ENCODE measurements at regions not wholly inside any gene's neighbourhood (a gene's known extent, or its start where the extent isn't known, plus 50 kb on each side); places are given as distances from the start of the nearest gene placed in this dataset.

DNA sequence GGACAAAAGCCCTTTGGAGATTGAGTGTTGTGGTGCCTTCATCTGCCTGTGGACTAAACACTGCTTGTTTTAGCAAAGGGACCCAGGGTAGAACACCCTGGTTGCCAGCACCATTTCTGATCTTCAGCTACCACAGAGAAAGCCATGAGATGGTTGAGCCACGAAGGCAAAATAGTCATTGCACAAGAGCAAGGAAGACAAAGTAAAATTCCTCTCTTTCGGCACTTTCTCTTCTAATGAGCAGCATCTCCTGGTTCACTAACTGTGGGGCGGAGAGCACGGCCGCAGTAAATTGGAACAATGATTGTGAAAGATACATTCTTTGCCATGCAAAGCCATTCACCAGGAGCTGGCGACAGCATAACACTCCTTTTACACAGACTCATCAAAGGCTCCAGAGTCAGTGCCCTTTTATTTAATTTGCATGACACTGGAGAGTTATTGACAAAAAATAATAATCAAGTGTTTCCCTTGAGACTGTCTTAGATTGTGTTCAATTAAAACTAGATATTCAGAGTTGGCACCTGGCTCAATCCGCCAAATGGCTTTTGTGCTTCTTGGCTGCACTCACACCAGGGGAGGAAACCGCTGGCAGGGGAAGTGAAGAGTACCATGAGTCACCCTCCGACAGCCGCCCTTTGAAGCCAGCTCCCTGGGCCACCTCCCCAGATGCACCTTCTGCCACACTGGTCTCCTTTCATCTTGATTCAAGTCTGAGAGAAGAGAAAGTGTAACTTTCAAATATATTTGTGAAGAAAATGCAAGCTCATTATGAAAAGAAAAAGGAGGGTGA is 100.5 kb upstream of the MEIS1 start:
- H3K4me1 ChIP-seq (ENCODE audit: control insufficient read depth, insufficient read depth, low read length), result no peaks in the 10 kb centered on the region; the same call in 1 of the 2 replicates
- H3K36me3 ChIP-seq (ENCODE audit: control insufficient read depth, insufficient read depth, low read length), result no peaks in the 10 kb centered on the region
- ChIA-PET CTCF (no interaction called here), POLR2A (no interaction called here)
- BruUV-seq (replicated peaks), result no TSS peak
- ATAC-seq (no peak; the same call in 1 of the 2 replicates), DNase-seq (ENCODE audit: low read depth, low spot score) (no peak)
- in situ Hi-C loops (cut with HindIII; ENCODE audit: low pct_unique_long_range_greater_than_20kb, low sequenced_read_pairs), result no loop called here
- no peak overlapping the region for H3K27ac ChIP-seq (ENCODE audit: low read length)
- H3K27me3 ChIP-seq (ENCODE audit: control insufficient read depth, insufficient read depth, low read length), result no peaks in the 10 kb centered on the region; the same call in 1 of the 2 replicates
- intact Hi-C loops (cut with micrococcal nuclease; ENCODE audit: unreplicated experiment), result no loop called here
- H3K9me3 ChIP-seq (ENCODE audit: control insufficient read depth, insufficient read depth, low read depth, low read length), result no peaks in the 10 kb centered on the region
- TF ChIP-seq POLR2AphosphoS5 (IDR thresholded peaks at IDR 0.05; ENCODE audit: low read depth, low read length) (no peak), TCF7L2 (IDR thresholded peaks at IDR 0.05; ENCODE audit: low read depth, low read length) (peak; percentile 76)
- TF ChIP-seq, protein P1, sequence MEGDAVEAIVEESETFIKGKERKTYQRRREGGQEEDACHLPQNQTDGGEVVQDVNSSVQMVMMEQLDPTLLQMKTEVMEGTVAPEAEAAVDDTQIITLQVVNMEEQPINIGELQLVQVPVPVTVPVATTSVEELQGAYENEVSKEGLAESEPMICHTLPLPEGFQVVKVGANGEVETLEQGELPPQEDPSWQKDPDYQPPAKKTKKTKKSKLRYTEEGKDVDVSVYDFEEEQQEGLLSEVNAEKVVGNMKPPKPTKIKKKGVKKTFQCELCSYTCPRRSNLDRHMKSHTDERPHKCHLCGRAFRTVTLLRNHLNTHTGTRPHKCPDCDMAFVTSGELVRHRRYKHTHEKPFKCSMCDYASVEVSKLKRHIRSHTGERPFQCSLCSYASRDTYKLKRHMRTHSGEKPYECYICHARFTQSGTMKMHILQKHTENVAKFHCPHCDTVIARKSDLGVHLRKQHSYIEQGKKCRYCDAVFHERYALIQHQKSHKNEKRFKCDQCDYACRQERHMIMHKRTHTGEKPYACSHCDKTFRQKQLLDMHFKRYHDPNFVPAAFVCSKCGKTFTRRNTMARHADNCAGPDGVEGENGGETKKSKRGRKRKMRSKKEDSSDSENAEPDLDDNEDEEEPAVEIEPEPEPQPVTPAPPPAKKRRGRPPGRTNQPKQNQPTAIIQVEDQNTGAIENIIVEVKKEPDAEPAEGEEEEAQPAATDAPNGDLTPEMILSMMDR (IDR thresholded peaks at IDR 0.05), result no peak
- H3K4me3 ChIP-seq (ENCODE audit: low read depth in 2 of 2, low read length in 2 of 2), result no peak overlapping the region

DNA sequence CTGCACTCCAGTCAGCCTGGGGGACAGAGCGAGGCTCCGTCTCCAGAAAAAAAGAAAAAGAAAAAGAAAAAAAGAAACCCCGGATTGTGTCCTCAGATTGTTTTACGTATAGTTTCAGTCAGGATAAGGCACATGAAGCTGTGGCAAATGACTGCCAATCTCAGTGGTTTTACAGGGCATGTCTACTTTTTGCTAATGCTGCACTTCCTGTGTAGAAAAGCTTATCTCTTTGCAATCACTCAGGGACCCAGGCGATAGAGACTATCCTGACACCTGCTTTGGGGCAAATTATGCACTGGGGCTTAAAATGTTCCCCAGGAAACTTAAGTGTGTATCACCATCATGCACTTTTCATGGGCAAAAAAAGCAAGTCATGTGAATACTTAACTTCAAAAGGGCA is 103.7 kb upstream of the MEIS1 start:
- intact Hi-C loops (cut with micrococcal nuclease; ENCODE audit: unreplicated experiment) (no loop called here), in situ Hi-C loops (cut with HindIII; ENCODE audit: low pct_unique_long_range_greater_than_20kb, low sequenced_read_pairs) (no loop called here)
- Histone ChIP-seq H3K4me1 (ENCODE audit: control insufficient read depth, insufficient read depth, low read length) (no peaks in the 10 kb centered on the region; the same call in 1 of the 2 replicates), H3K4me3 (ENCODE audit: low read depth in 2 of 2, low read length in 2 of 2) (no peak overlapping the region), H3K27ac (ENCODE audit: low read length) (no peak overlapping the region), H3K9me3 (ENCODE audit: control insufficient read depth, insufficient read depth, low read depth, low read length) (no peaks in the 10 kb centered on the region), H3K36me3 (ENCODE audit: control insufficient read depth, insufficient read depth, low read length) (no peaks in the 10 kb centered on the region), H3K27me3 (ENCODE audit: control insufficient read depth, insufficient read depth, low read length) (peaks cover 2% of the 10 kb centered on the region; the same call in 1 of the 2 replicates)
- ChIA-PET CTCF (no interaction called here), POLR2A (no interaction called here)
- DNase-seq (ENCODE audit: low read depth, low spot score) (no peak), ATAC-seq (no peak)
- no TSS peak for BruUV-seq (replicated peaks)
- TF ChIP-seq POLR2AphosphoS5 (IDR thresholded peaks at IDR 0.05; ENCODE audit: low read depth, low read length) (no peak), SIN3A (IDR thresholded peaks at IDR 0.05; ENCODE audit: borderline replicate concordance, insufficient read depth, low read depth, low read length) (no peak), TCF7L2 (IDR thresholded peaks at IDR 0.05; ENCODE audit: low read depth, low read length) (no peak)
- TF ChIP-seq, protein P1 (IDR thresholded peaks at IDR 0.05), result no peak
- TF ChIP-seq, protein P2, sequence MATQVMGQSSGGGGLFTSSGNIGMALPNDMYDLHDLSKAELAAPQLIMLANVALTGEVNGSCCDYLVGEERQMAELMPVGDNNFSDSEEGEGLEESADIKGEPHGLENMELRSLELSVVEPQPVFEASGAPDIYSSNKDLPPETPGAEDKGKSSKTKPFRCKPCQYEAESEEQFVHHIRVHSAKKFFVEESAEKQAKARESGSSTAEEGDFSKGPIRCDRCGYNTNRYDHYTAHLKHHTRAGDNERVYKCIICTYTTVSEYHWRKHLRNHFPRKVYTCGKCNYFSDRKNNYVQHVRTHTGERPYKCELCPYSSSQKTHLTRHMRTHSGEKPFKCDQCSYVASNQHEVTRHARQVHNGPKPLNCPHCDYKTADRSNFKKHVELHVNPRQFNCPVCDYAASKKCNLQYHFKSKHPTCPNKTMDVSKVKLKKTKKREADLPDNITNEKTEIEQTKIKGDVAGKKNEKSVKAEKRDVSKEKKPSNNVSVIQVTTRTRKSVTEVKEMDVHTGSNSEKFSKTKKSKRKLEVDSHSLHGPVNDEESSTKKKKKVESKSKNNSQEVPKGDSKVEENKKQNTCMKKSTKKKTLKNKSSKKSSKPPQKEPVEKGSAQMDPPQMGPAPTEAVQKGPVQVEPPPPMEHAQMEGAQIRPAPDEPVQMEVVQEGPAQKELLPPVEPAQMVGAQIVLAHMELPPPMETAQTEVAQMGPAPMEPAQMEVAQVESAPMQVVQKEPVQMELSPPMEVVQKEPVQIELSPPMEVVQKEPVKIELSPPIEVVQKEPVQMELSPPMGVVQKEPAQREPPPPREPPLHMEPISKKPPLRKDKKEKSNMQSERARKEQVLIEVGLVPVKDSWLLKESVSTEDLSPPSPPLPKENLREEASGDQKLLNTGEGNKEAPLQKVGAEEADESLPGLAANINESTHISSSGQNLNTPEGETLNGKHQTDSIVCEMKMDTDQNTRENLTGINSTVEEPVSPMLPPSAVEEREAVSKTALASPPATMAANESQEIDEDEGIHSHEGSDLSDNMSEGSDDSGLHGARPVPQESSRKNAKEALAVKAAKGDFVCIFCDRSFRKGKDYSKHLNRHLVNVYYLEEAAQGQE (IDR thresholded peaks at IDR 0.05; ENCODE audit: insufficient read depth in 1 of 2, low read depth in 2 of 2, low read length in 1 of 2), result no peak

Data from Panc1 (cell line).